ENCODE measurements at regions not wholly inside any gene's neighbourhood (a gene's known extent, or its start where the extent isn't known, plus 50 kb on each side); places are given as distances from the start of the nearest gene placed in this dataset.

- no peak overlapping the region for H3K4me3 Mint-ChIP-seq
- ATAC-seq (ENCODE audit: low read depth) (no peak), DNase-seq (no peak)
- no peaks in the 10 kb centered on the region for H3K36me3 Mint-ChIP-seq
- H3K4me1 Mint-ChIP-seq = peaks cover 2% of the 10 kb centered on the region
- peaks cover 5% of the 10 kb centered on the region for H3K27me3 Mint-ChIP-seq
- POLR2A ChIA-PET = no interaction called here
- H3K27ac Mint-ChIP-seq = no peak overlapping the region
- H3K9me3 Mint-ChIP-seq = no peaks in the 10 kb centered on the region
Measured at GRCh38 chr13:46953941-46954340, 57.1 kb upstream of the HTR2A start.

DNA sequence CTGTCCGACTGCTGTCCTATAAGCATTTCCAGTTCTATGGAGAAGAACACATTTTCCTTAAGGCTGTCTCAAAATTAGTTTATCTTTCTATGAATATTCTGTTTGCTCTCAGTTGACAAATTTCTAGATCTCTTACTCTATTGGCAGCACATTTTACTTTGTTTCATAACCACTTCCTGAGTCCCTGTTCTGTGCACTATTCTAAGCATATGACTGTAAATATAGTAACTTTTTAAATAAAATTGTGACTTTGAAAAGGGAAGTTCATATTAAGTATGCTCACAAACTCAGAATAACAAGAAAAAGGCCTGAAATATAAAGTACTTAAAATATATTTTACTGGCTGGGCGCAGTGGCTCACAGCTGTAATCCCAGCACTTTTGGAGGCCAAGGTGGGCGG, 56.5 kb upstream of the HTR2A start:
- Mint-ChIP-seq H3K27ac (no peak overlapping the region), H3K36me3 (no peaks in the 10 kb centered on the region), H3K9me3 (no peaks in the 10 kb centered on the region), H3K4me1 (peaks cover 2% of the 10 kb centered on the region), H3K27me3 (peaks cover 5% of the 10 kb centered on the region), H3K4me3 (no peak overlapping the region)
- DNase-seq (no peak), ATAC-seq (ENCODE audit: low read depth) (no peak)
- POLR2A ChIA-PET = no interaction called here

DNA sequence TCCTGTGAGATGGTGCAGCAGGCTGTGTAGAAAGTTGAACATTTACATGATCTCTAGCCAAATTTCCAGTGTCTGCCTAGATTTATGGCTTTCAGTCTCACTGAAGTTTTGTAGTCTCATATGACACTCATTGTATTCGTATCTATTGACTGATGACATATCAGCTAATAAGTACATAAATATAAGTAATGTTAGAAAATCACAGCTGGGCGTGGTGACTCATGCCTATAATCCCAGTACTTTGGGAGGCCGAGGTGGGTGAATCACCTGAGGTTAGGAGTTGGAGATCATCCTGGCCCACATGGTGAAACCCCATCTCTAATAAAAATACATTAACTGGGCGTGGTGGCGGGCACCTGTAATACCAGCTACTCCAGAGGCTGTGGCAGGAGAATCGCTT, 54.7 kb upstream of the HTR2A start:
- H3K4me1 Mint-ChIP-seq = peaks cover 2% of the 10 kb centered on the region
- peaks cover 5% of the 10 kb centered on the region for H3K27me3 Mint-ChIP-seq
- H3K36me3 Mint-ChIP-seq = no peaks in the 10 kb centered on the region
- no peak overlapping the region for H3K4me3 Mint-ChIP-seq
- no peak overlapping the region for H3K27ac Mint-ChIP-seq
- ATAC-seq (ENCODE audit: low read depth) (no peak), DNase-seq (no peak)
- POLR2A ChIA-PET = no interaction called here
- peaks cover 3% of the 10 kb centered on the region for H3K9me3 Mint-ChIP-seq

GRCh38 chr13:46949211-46949610, 52.4 kb upstream of the HTR2A start:
- Mint-ChIP-seq H3K9me3 (peaks cover 8% of the 10 kb centered on the region), H3K4me1 (peaks cover 2% of the 10 kb centered on the region), H3K27ac (no peak overlapping the region), H3K27me3 (peaks cover 2% of the 10 kb centered on the region), H3K36me3 (no peaks in the 10 kb centered on the region), H3K4me3 (no peak overlapping the region)
- ATAC-seq (ENCODE audit: low read depth) (no peak), DNase-seq (no peak)
- POLR2A ChIA-PET = no interaction called here

DNA sequence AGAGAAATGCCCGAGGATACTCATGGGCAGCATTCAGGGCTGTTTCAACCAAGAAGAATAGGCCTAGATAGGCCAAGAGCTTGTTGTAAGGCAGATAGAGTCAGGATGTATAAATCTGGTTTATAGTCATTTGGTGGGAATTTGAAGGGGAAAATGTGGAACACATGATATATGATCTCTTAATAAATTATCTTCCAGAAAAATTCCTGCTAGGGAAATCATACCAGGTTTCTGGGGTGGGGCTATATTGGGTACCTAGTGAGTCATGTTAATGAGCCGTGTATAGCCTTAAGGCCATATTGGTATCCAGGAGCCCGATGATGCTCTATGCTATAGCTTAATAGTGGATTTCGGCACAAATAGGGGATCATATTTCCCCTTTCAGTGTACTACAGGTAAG, 51.5 kb upstream of the HTR2A start:
- POLR2A ChIA-PET = no interaction called here

GRCh38 chr13:46947425-46948191, 50.8 kb upstream of the HTR2A start:
- Mint-ChIP-seq H3K27ac (no peak overlapping the region), H3K4me3 (no peak overlapping the region), H3K36me3 (no peaks in the 10 kb centered on the region), H3K9me3 (peaks cover 11% of the 10 kb centered on the region), H3K27me3 (peaks cover 2% of the 10 kb centered on the region), H3K4me1 (no peaks in the 10 kb centered on the region)
- no peak for ATAC-seq (ENCODE audit: low read depth)
- POLR2A ChIA-PET = no interaction called here
- DNase-seq = no peak

More for the DNA sequence above, 51.5 kb upstream of the HTR2A start:
- H3K27me3 Mint-ChIP-seq = peaks cover 2% of the 10 kb centered on the region
- DNase-seq = no peak
- peaks cover 11% of the 10 kb centered on the region for H3K9me3 Mint-ChIP-seq
- no peak overlapping the region for H3K27ac Mint-ChIP-seq
- no peak overlapping the region for H3K4me3 Mint-ChIP-seq
- H3K36me3 Mint-ChIP-seq = no peaks in the 10 kb centered on the region
- ATAC-seq (ENCODE audit: low read depth) = no peak
- peaks cover 2% of the 10 kb centered on the region for H3K4me1 Mint-ChIP-seq
